HepG2 (cell line): ENCODE measurements at regions not wholly inside any gene's neighbourhood (a gene's known extent, or its start where the extent isn't known, plus 50 kb on each side); places are given as distances from the start of the nearest gene placed in this dataset.

Experiments
- AFF4 ChIP-seq: sonication (generic); formaldehyde crosslinking; IDR thresholded peaks from 2 replicates; pipeline ENCODE4 v1.4.0; 2020; ENCODE audit warnings: missing genetic modification reagents
- BCL3 ChIP-seq: sonication (generic); formaldehyde crosslinking; IDR thresholded peaks from 2 replicates; pipeline ENCODE4 v1.5.1; 2020; ENCODE audit warnings: mild to moderate bottlenecking, missing genetic modification reagents, moderate library complexity
- CREB1 ChIP-seq, 2 experiments: fragments of 450-650 bp in 1 of 2; IDR thresholded peaks; 2 replicates each; pipeline ENCODE4 v1.6.1; 2016 to 2017; ENCODE audit warnings: control low read depth in 1 of 2, mild to moderate bottlenecking in 1 of 2, missing compliant biosample characterization in 1 of 2, missing genetic modification characterization in 1 of 2
- DNMT1 ChIP-seq: sonication (generic); formaldehyde crosslinking; IDR thresholded peaks from 2 replicates; pipeline ENCODE4 v1.5.1; 2020; ENCODE audit warnings: mild to moderate bottlenecking, missing genetic modification reagents
- DPF2 ChIP-seq: sonication (generic); formaldehyde crosslinking; IDR thresholded peaks from 2 replicates; pipeline ENCODE4 v1.4.0; 2020; ENCODE audit warnings: mild to moderate bottlenecking, low read depth, missing genetic modification reagents, borderline replicate concordance
- ELF3 ChIP-seq: IDR thresholded peaks from 2 replicates; pipeline ENCODE4 v1.6.1; 2016; ENCODE audit warnings: missing genetic modification reagents, missing compliant biosample characterization
- EZH2 ChIP-seq: conservative IDR thresholded peaks from 2 replicates; pipeline ENCODE4 v1.6.1; 2012; ENCODE audit warnings: mild to moderate bottlenecking, low read depth, low read length, moderate library complexity
- FOXA3 ChIP-seq: IDR thresholded peaks from 2 replicates; pipeline ENCODE4 v1.6.1; 2016; ENCODE audit warnings: missing genetic modification reagents, missing compliant biosample characterization
- GMEB2 ChIP-seq: IDR thresholded peaks from 2 replicates; pipeline ENCODE4 v1.6.1; 2016; ENCODE audit warnings: missing biosample characterization, missing genetic modification reagents, low read depth
- HNF4A ChIP-seq: sonication (generic); formaldehyde crosslinking; IDR thresholded peaks from 2 replicates; pipeline ENCODE4 v1.4.0; 2020; ENCODE audit warnings: missing genetic modification reagents
- HNRNPUL1 ChIP-seq: fragments of 200-400 bp; formaldehyde crosslinking; IDR thresholded peaks from 2 replicates; pipeline ENCODE4 v1.6.1; 2017; ENCODE audit warnings: low read depth, mild to moderate bottlenecking, low read length, moderate library complexity
- HOXD1 ChIP-seq: sonication (generic); formaldehyde crosslinking; IDR thresholded peaks from 2 replicates; pipeline ENCODE4 v1.5.0; 2020; ENCODE audit warnings: missing genetic modification reagents
- IRF2 ChIP-seq: IDR thresholded peaks from 2 replicates; pipeline ENCODE4 v1.6.1; 2018; ENCODE audit warnings: missing genetic modification reagents, missing compliant biosample characterization
- KAT2B ChIP-seq: fragments of 150-350 bp; IDR thresholded peaks from 2 replicates; pipeline ENCODE4 v1.6.1; 2014; ENCODE audit warnings: low read depth, low read length, borderline replicate concordance
- MEF2D ChIP-seq: sonication (generic); formaldehyde crosslinking; IDR thresholded peaks from 2 replicates; pipeline ENCODE4 v1.5.1; 2020; ENCODE audit warnings: mild to moderate bottlenecking, missing genetic modification reagents
- MIER3 ChIP-seq: IDR thresholded peaks from 2 replicates; pipeline ENCODE4 v1.6.1; 2016; ENCODE audit warnings: missing compliant biosample characterization, borderline replicate concordance
- RCOR2 ChIP-seq: IDR thresholded peaks from 2 replicates; pipeline ENCODE4 v1.6.1; 2016; ENCODE audit warnings: missing biosample characterization, missing genetic modification reagents
- SMYD3 ChIP-seq: sonication (generic); formaldehyde crosslinking; IDR thresholded peaks from 2 replicates; pipeline ENCODE4 v1.8.1; 2023; ENCODE audit warnings: mild to moderate bottlenecking, missing genetic modification reagents
- SRSF9 ChIP-seq: fragments of 200-400 bp; formaldehyde crosslinking; IDR thresholded peaks from 2 replicates; pipeline ENCODE4 v1.6.1; 2018; ENCODE audit warnings: borderline replicate concordance, mild to moderate bottlenecking, low read depth, low read length; ENCODE audit not compliant: insufficient read depth, poor library complexity, severe bottlenecking
- ZBTB44 ChIP-seq: sonication (generic); formaldehyde crosslinking; IDR thresholded peaks from 2 replicates; pipeline ENCODE4 v1.4.0; 2020; ENCODE audit warnings: missing genetic modification reagents
- ZNF83 ChIP-seq: sonication (generic); formaldehyde crosslinking; IDR thresholded peaks from 2 replicates; pipeline ENCODE4 v1.4.0; 2020; ENCODE audit warnings: missing genetic modification reagents, mild to moderate bottlenecking, borderline replicate concordance
- ZNF879 ChIP-seq: sonication (generic); formaldehyde crosslinking; IDR thresholded peaks from 2 replicates; pipeline ENCODE4 v1.8.1; 2023; ENCODE audit warnings: missing genetic modification reagents

- TF ChIP-seq DNMT1 (CRISPR knock-in tag) (no peak), SMYD3 (CRISPR knock-in tag) (no peak), ZNF879 (CRISPR knock-in tag) (no peak), MIER3 (CRISPR knock-in tag) (no peak), BCL3 (CRISPR knock-in tag) (no peak), SRSF9 (no peak), HNRNPUL1 (no peak), KAT2B (0 out of 2 replicates have a peak, but pooled peaks have one; percentile 27), DPF2 (CRISPR knock-in tag) (peak; percentile 64; the same call in 1 of the 2 replicates), ZNF83 (CRISPR knock-in tag) (no peak), HOXD1 (CRISPR knock-in tag) (peak; percentile 60; the same call in 1 of the 2 replicates), FOXA3 (peak; percentile 81), IRF2 (peak; percentile 65; the same call in 1 of the 2 replicates), CREB1 (IDR thresholded peaks at IDR 0.05) (no peak), CREB1 (CRISPR knock-in tag; IDR thresholded peaks at IDR 0.05) (peak; percentile 40; the same call in 1 of the 2 replicates), ELF3 (no peak), HNF4A (CRISPR knock-in tag) (peak; percentile 90), EZH2 (no peak), GMEB2 (CRISPR knock-in tag) (no peak), AFF4 (CRISPR knock-in tag) (no peak), MEF2D (CRISPR knock-in tag) (peak; percentile 50; the same call in 1 of the 2 replicates), ZBTB44 (CRISPR knock-in tag) (no peak), RCOR2 (CRISPR knock-in tag) (no peak)
Observed at GRCh38 chr18:67386032-67386431, 130.5 kb downstream of the DSEL start (continued).
